Sigmoid colon (tissue), 4 donors: ENCODE measurements at regions not wholly inside any gene's neighbourhood (a gene's known extent, or its start where the extent isn't known, plus 50 kb on each side); places are given as distances from the start of the nearest gene placed in this dataset.

Experiments used
- EP300 ChIP-seq, 4 donors: sonication (generic); formaldehyde crosslinking; IDR thresholded peaks; one replicate each; pipeline ENCODE4 v1.6.1; 2017; ENCODE audit warnings: antibody characterized with exemption in 4 of 4
- POLR2A ChIP-seq, 2 donors: fragments of 450-650 bp; IDR thresholded peaks; one replicate each; pipeline ENCODE4 v1.6.1; 2016; ENCODE audit warnings: antibody characterized with exemption in 2 of 2, mild to moderate bottlenecking in 2 of 2, moderate library complexity in 2 of 2
- POLR2AphosphoS5 ChIP-seq, 4 donors: sonication (generic); formaldehyde crosslinking; IDR thresholded peaks; one replicate each; pipeline ENCODE4 v1.6.1; 2017; ENCODE audit warnings: antibody characterized with exemption in 4 of 4
- TF ChIP-seq, protein P1 (sequence below), 4 experiments: fragments of 450-650 bp in 3 of 4; fragments of 200-600 bp in 1 of 4; IDR thresholded peaks; one replicate each; pipeline ENCODE4 v1.5.1; 2016 to 2019; ENCODE audit warnings: antibody characterized with exemption in 4 of 4, mild to moderate bottlenecking in 3 of 4, moderate library complexity in 2 of 4

DNA sequence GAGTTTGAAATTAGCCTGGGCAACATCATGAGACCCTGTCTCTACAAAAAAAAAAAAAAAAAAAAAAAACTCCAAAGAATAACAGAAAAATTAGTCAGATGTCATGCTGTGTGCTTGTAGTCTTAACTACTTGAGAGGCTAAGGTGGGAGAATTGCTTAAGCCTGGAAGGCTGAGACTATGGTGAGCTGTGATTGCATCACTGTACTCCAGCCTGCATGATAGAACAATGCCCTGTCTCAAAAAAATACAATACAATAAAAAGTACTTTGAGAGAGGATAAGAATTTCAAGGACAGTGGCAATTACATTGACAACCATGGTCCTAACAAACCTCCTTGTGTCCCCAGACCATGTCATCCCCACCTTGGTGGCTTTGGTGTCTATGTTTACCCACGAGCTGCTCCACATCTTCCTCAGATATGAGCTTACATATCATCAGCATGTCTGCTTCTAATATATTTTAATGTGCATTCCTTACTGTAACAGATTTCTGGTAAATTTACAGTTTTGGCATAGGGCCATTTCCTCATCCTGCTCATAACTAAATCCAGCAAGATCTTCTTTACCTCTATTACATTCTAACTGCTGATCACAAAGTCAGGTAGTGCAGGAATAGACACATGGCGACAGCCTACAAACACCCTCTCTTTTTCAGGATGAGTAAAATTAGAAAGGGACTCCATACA lies 437.7 kb upstream of the HNRNPA3 start:
- TF ChIP-seq, protein P1, sequence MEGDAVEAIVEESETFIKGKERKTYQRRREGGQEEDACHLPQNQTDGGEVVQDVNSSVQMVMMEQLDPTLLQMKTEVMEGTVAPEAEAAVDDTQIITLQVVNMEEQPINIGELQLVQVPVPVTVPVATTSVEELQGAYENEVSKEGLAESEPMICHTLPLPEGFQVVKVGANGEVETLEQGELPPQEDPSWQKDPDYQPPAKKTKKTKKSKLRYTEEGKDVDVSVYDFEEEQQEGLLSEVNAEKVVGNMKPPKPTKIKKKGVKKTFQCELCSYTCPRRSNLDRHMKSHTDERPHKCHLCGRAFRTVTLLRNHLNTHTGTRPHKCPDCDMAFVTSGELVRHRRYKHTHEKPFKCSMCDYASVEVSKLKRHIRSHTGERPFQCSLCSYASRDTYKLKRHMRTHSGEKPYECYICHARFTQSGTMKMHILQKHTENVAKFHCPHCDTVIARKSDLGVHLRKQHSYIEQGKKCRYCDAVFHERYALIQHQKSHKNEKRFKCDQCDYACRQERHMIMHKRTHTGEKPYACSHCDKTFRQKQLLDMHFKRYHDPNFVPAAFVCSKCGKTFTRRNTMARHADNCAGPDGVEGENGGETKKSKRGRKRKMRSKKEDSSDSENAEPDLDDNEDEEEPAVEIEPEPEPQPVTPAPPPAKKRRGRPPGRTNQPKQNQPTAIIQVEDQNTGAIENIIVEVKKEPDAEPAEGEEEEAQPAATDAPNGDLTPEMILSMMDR (IDR thresholded peaks at IDR 0.05), result no peak
- TF ChIP-seq POLR2A (IDR thresholded peaks at IDR 0.05) (no peak), POLR2AphosphoS5 (IDR thresholded peaks at IDR 0.05) (no peak), EP300 (IDR thresholded peaks at IDR 0.05) (no peak)
